ENCODE measurements at regions not wholly inside any gene's neighbourhood (a gene's known extent, or its start where the extent isn't known, plus 50 kb on each side); places are given as distances from the start of the nearest gene placed in this dataset.

DNA sequence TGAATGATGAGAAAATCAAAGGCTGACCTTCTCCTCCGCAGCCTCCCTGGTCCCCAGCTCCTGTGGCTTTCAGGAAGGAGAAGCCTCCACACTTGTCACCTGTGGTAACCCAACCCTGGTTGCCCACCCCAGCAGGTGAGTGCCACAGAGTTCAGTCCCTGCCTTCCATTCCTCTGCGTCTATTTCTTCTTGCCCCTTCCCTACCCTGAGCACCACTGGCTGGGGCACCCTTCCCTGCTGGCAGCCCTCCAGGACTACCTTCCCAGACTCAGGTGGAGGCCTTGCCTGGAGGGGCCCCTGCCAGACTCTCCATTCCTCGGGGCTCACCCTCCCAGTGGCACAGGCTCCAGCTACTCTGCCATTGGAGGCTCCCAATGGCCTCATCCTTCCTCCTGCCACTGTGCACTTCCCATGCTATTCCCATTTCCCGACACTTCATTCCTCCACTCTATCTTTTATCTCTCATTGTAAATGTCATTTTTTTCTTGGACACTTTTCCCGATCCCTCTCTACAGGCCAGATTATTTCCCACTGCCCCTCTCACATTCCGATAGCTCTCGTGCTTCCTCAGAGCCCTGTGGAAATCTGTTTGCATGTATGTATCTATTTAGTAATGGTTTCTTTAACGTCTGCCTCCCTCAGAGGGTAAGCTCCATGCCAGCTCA is 90.6 kb upstream of the PCBD1 start:
- no TSS peak for BruUV-seq (replicated peaks)
- intact Hi-C loops (cut with micrococcal nuclease), result no loop called here
- DNase-seq (ENCODE audit: extremely low read depth in 1 of 4, low spot score in 3 of 4) (no peak), FAIRE-seq (no peak), ATAC-seq (no peak)
- H4K20me1 ChIP-seq (replicated peaks; ENCODE audit: control insufficient read depth, insufficient read depth, low read length), result no peaks in the 10 kb centered on the region; the same call in 1 of the 2 replicates
- no peak for TF ChIP-seq NR2C1 (IDR thresholded peaks at IDR 0.05)
- TF ChIP-seq NR2C1 (tag; IDR thresholded peaks at IDR 0.05), result no peak
- TF ChIP-seq CXXC5 (CRISPR knock-in tag; IDR thresholded peaks at IDR 0.05), result no peak
- no peak for TF ChIP-seq CREM (IDR thresholded peaks at IDR 0.05; ENCODE audit: low read depth)
- TF ChIP-seq PRMT5 (CRISPR knock-in tag; IDR thresholded peaks at IDR 0.05), result no peak
- TF ChIP-seq ZBTB1 (CRISPR knock-in tag; IDR thresholded peaks at IDR 0.05; ENCODE audit: borderline replicate concordance, low read depth), result no peak
- TF ChIP-seq, protein P1, sequence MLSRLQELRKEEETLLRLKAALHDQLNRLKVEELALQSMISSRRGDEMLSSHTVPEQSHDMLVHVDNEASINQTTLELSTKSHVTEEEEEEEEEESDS (CRISPR knock-in tag; IDR thresholded peaks at IDR 0.05), result no peak
- TF ChIP-seq ETV1 (tag; conservative IDR thresholded peaks at IDR 0.05; ENCODE audit: low read depth), result no peak
- TF ChIP-seq PCBP1 (IDR thresholded peaks at IDR 0.05; ENCODE audit: low read depth, low read length, poor library complexity, severe bottlenecking), result no peak
- TF ChIP-seq ZNF561 (CRISPR knock-in tag; conservative IDR thresholded peaks at IDR 0.05), result no peak
- no peak for TF ChIP-seq NFYB (IDR thresholded peaks at IDR 0.05; ENCODE audit: extremely low read depth, insufficient read length)
- ChIA-PET POLR2A (interaction anchor here (1.4 to 2.0 kb wide), 2 partner anchors 9 to 18 kb away, joined by 3 to 5 read pairs; no protein-coding TSS in a partner anchor), CTCF (ENCODE audit: low intra/inter-chr PET ratio) (no interaction called here)
- no peaks in the 10 kb centered on the region for H3K9me3 ChIP-seq (replicated peaks; ENCODE audit: control insufficient read depth, insufficient read depth, low read depth, low read length)
- no peak overlapping the region for H3K27ac ChIP-seq (ENCODE audit: extremely low read depth, low read depth, low read length)
- H2AFZ ChIP-seq (ENCODE audit: low read depth, low read length), result no peak overlapping the region
- no peaks in the 10 kb centered on the region for H3K36me3 ChIP-seq (ENCODE audit: control insufficient read depth, insufficient read depth, low read length)
- no peaks in the 10 kb centered on the region for H3K79me2 ChIP-seq (ENCODE audit: control insufficient read depth, insufficient read depth, low read length)
- H3K4me3 ChIP-seq, result no peak overlapping the region
- no peaks in the 10 kb centered on the region for H3K9me1 ChIP-seq (ENCODE audit: control insufficient read depth, insufficient read depth, low read length)
- peaks cover 14 to 82% of the 10 kb centered on the region in 2 experiments; a peak in 4 of 5 replicates for H3K27me3 ChIP-seq (ENCODE audit: control insufficient read depth in 2 of 2, insufficient read depth in 2 of 2, low read length in 2 of 2)
- H3K9ac ChIP-seq (ENCODE audit: insufficient read depth in 1 of 2, low read depth in 2 of 2, low read length in 2 of 2), result no peak overlapping the region
- no peaks in the 10 kb centered on the region for H3K4me1 ChIP-seq (replicated peaks in 1 of 2; ENCODE audit: control insufficient read depth in 2 of 2, insufficient read depth in 2 of 2, low read length in 2 of 2)
- in situ Hi-C loops (cut with MboI), result no loop called here
- 0% methylated on average over 8 of the region's 8 CpGs for WGBS (ENCODE audit: insufficient coverage, low coverage, missing lambda C conversion rate)
- H3K4me2 ChIP-seq (ENCODE audit: insufficient read depth, low read length), result no peak overlapping the region

Measured in K562 (cell line).